ENCODE measurements at regions not wholly inside any gene's neighbourhood (a gene's known extent, or its start where the extent isn't known, plus 50 kb on each side); places are given as distances from the start of the nearest gene placed in this dataset.
"Not testable (repeated sequence)": the region's sequence is repeated elsewhere in the genome, so short reads cannot be mapped to it uniquely, and the experiment has no call there.

DNA sequence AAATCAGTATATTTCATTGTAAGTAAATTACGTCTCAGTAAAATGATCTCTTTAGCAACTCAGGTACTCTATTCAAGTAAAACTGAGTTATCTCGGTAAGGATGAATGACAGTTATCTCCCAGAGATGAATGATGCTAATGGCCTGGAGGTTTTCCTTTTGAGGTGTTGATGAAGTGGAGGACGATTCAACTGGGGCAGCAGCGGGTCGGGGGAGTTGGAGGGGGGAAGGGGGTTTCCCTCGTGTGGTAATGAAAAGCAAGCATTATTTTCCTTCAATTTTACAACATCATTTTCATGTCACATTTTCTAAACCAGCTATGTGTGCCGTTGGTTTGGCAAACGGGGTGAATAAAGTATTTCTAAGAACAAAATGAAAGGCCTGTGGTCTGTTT lies 92.4 kb upstream of the ATXN3L start:
- no peaks in the 10 kb centered on the region for H3K27me3 ChIP-seq (ENCODE audit: control insufficient read depth, insufficient read depth, low read length, poor library complexity, severe bottlenecking)
- 0 to 11% methylated on average over 1 to 3 of the region's 8 CpGs for WGBS, 2 experiments
- H3K4me1 ChIP-seq (ENCODE audit: control insufficient read depth, insufficient read depth, low read length), result no peaks in the 10 kb centered on the region
- no peaks in the 10 kb centered on the region for H3K36me3 ChIP-seq (ENCODE audit: control insufficient read depth, insufficient read depth, low read length)
- no peak overlapping the region for H3K27ac ChIP-seq (ENCODE audit: insufficient read depth, low read depth, low read length, poor library complexity, severe bottlenecking)
- H3K4me3 ChIP-seq (ENCODE audit: insufficient read depth, low read depth, low read length), result no peak overlapping the region
- H3K9me3 ChIP-seq (ENCODE audit: control insufficient read depth, low read length), result no peaks in the 10 kb centered on the region

DNA sequence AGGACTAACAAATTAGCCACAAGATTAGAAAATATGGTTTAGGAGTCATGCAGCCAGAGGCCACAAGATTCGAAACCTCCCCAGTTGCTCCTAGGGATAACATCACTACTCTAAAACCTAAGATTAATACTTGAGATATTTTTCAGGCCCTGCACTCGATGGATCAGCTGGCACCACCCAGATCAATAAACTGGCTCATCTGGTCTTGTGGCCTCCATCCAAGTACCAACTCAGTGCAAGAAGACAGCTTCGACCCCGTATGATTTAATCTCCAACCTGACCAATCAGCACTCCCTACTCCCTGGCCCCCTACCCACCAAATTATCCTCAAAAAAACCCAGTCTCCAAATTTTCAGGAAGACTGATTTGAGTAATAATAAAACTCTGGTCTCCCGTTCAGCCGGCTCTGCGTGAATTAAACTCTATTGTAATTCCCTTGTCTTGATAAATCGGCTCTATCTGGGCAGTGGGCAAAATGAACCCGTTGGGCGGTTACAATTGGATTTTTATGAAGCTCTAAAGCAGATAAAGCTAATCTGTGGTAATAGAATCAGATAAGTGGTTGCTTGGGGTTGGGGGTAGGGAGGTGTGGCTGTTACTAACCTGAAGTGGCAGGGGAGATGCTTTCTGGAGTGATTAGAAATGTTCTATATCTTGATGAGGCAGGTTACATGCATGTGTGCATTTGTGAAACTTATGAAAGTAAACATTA lies 91.8 kb upstream of the ATXN3L start:
- Histone ChIP-seq H3K36me3 (ENCODE audit: control insufficient read depth, insufficient read depth, low read length) (no peaks in the 10 kb centered on the region), H3K9me3 (ENCODE audit: control insufficient read depth, low read length) (no peaks in the 10 kb centered on the region), H3K4me3 (ENCODE audit: insufficient read depth, low read depth, low read length) (no peak overlapping the region), H3K27me3 (ENCODE audit: control insufficient read depth, insufficient read depth, low read length, poor library complexity, severe bottlenecking) (no peaks in the 10 kb centered on the region), H3K4me1 (ENCODE audit: control insufficient read depth, insufficient read depth, low read length) (no peaks in the 10 kb centered on the region), H3K27ac (ENCODE audit: insufficient read depth, low read depth, low read length, poor library complexity, severe bottlenecking) (no peak overlapping the region)
- 33 to 36% methylated on average over 10 of the region's 10 CpGs for WGBS, 2 experiments

DNA sequence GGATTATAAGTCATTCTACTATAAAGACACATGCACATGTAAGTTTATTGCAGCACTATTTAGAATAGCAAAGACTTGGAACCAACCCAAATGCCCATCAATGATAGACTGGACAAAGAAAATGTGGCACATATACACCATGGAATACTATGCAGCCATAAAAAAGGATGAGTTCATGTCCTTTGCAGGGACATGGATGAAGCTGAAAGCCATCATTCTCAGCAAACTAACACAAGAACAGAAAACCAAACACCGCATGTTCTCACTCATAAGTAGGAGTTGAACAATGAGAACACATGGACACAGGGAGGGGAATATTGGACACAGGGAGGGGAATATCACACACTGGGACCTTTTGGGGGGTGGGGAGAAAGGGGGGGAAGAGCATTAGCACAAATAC lies 88.7 kb upstream of the ATXN3L start:
- WGBS, 2 experiments, result no CpG with 5 or more reads among the region's 1 CpG
- H3K9me3 ChIP-seq (ENCODE audit: control insufficient read depth, low read length), result not testable (repeated sequence)

DNA sequence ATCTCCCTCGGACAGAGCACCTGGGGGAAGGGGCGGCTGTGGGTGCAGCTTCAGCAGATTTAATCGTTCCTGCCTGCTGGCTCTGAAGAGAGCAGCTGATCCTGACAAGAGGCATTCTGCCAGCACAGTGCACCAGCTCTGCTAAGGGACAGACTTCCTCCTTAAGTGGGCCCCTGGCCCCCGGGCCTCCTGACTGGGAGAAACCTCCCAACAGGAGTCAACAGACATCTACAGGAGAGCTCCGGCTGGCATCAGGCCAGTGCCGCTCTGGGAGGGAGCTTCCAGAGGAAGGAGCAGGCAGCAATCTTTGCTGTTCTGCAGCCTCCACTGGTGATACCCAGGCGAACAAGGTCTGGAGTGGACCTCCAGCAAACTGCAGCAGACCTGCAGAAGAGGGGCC lies 84.9 kb upstream of the ATXN3L start:
- not testable (repeated sequence) for H3K9me3 ChIP-seq (ENCODE audit: control insufficient read depth, low read length); H3K27me3 ChIP-seq (ENCODE audit: control insufficient read depth, insufficient read depth, low read length, poor library complexity, severe bottlenecking); H3K4me3 ChIP-seq (ENCODE audit: insufficient read depth, low read depth, low read length); H3K27ac ChIP-seq (ENCODE audit: insufficient read depth, low read depth, low read length, poor library complexity, severe bottlenecking); H3K4me1 ChIP-seq (ENCODE audit: control insufficient read depth, insufficient read depth, low read length); H3K36me3 ChIP-seq (ENCODE audit: control insufficient read depth, insufficient read depth, low read length)
- 62 to 77% methylated on average over 6 to 7 of the region's 7 CpGs for WGBS, 2 experiments

More for the DNA sequence above, 88.7 kb upstream of the ATXN3L start:
- H3K4me1 ChIP-seq (ENCODE audit: control insufficient read depth, insufficient read depth, low read length); H3K27me3 ChIP-seq (ENCODE audit: control insufficient read depth, insufficient read depth, low read length, poor library complexity, severe bottlenecking); H3K4me3 ChIP-seq (ENCODE audit: insufficient read depth, low read depth, low read length); H3K36me3 ChIP-seq (ENCODE audit: control insufficient read depth, insufficient read depth, low read length); H3K27ac ChIP-seq (ENCODE audit: insufficient read depth, low read depth, low read length, poor library complexity, severe bottlenecking): not testable (repeated sequence)

DNA sequence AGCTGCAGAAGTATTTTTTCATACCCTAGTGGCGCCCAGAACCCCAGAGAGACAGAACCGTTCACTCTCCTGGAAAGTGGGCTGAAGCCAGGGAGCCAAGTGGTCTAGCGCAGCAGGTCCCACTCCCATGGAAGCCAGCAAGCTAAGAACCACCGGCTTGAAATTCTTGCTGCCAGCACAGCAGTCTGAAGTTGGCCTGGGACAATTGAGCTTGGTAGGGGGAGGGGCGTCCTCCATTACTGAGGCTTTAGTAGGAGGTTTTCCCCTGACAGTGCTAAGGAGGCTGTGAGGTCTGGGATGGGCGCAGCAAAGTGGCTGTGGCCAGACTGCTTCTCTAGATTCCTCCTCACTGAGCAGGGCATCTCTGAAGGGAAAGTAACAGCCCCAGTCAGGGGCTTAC lies 84.5 kb upstream of the ATXN3L start:
- H3K36me3 ChIP-seq (ENCODE audit: control insufficient read depth, insufficient read depth, low read length), result no peaks in the 10 kb centered on the region
- no peaks in the 10 kb centered on the region for H3K27me3 ChIP-seq (ENCODE audit: control insufficient read depth, insufficient read depth, low read length, poor library complexity, severe bottlenecking)
- WGBS, 2 experiments, result 76 to 78% methylated on average over 6 of the region's 6 CpGs
- H3K4me3 ChIP-seq (ENCODE audit: insufficient read depth, low read depth, low read length), result no peak overlapping the region
- H3K4me1 ChIP-seq (ENCODE audit: control insufficient read depth, insufficient read depth, low read length), result no peaks in the 10 kb centered on the region
- H3K9me3 ChIP-seq (ENCODE audit: control insufficient read depth, low read length), result no peaks in the 10 kb centered on the region
- H3K27ac ChIP-seq (ENCODE audit: insufficient read depth, low read depth, low read length, poor library complexity, severe bottlenecking), result no peak overlapping the region

DNA sequence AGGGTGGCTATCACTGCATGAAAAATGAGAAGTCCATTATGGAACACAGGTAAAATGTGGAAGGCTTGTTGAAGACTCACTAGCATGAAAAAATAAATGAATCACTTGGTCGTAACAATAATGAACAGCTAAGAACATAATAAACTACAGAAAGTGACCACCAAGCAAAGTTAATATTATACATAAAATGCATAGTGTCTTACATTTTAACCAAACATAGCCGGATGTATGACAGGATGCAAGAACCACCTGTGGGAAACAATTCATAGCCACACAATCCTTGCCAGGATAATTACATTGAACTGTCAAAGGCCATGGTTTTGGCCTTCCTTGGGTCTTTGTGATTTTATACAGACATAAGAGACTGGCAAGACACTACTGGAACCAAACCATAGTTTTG lies 81.9 kb upstream of the ATXN3L start:
- WGBS, 2 experiments, result 90% methylated on average over 1 of the region's 2 CpGs; no CpG with 5 or more reads in 1 of the 2 experiments
- Histone ChIP-seq H3K36me3 (ENCODE audit: control insufficient read depth, insufficient read depth, low read length) (no peaks in the 10 kb centered on the region), H3K4me1 (ENCODE audit: control insufficient read depth, insufficient read depth, low read length) (no peaks in the 10 kb centered on the region), H3K9me3 (ENCODE audit: control insufficient read depth, low read length) (no peaks in the 10 kb centered on the region), H3K4me3 (ENCODE audit: insufficient read depth, low read depth, low read length) (no peak overlapping the region), H3K27me3 (ENCODE audit: control insufficient read depth, insufficient read depth, low read length, poor library complexity, severe bottlenecking) (no peaks in the 10 kb centered on the region), H3K27ac (ENCODE audit: insufficient read depth, low read depth, low read length, poor library complexity, severe bottlenecking) (no peak overlapping the region)

DNA sequence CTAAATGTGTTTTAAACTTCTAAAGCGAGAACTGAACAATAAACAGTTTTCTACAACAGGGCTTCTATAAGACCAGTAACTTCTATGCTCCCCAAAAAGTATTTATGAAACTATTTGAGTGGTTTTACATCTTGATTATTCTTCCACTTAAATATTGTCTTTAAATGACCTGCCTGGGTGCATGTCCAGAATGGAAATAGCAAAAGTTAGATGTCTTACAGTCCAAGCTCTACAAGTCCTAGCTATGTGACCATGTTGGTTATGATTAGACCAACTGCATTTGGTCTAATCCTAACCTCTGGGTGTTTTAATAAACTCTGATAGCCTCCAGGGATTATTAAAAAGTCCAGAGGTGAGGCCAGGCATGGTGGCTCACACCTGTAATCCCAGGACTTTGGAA lies 79.0 kb upstream of the ATXN3L start:
- no peak overlapping the region for H3K4me3 ChIP-seq (ENCODE audit: insufficient read depth, low read depth, low read length)
- no peaks in the 10 kb centered on the region for H3K27me3 ChIP-seq (ENCODE audit: control insufficient read depth, insufficient read depth, low read length, poor library complexity, severe bottlenecking)
- H3K4me1 ChIP-seq (ENCODE audit: control insufficient read depth, insufficient read depth, low read length), result no peaks in the 10 kb centered on the region
- 89% methylated on average over 1 of the region's 1 CpG; no CpG with 5 or more reads in 1 of the 2 experiments for WGBS, 2 experiments
- H3K9me3 ChIP-seq (ENCODE audit: control insufficient read depth, low read length), result no peaks in the 10 kb centered on the region
- H3K27ac ChIP-seq (ENCODE audit: insufficient read depth, low read depth, low read length, poor library complexity, severe bottlenecking), result no peak overlapping the region
- no peaks in the 10 kb centered on the region for H3K36me3 ChIP-seq (ENCODE audit: control insufficient read depth, insufficient read depth, low read length)

DNA sequence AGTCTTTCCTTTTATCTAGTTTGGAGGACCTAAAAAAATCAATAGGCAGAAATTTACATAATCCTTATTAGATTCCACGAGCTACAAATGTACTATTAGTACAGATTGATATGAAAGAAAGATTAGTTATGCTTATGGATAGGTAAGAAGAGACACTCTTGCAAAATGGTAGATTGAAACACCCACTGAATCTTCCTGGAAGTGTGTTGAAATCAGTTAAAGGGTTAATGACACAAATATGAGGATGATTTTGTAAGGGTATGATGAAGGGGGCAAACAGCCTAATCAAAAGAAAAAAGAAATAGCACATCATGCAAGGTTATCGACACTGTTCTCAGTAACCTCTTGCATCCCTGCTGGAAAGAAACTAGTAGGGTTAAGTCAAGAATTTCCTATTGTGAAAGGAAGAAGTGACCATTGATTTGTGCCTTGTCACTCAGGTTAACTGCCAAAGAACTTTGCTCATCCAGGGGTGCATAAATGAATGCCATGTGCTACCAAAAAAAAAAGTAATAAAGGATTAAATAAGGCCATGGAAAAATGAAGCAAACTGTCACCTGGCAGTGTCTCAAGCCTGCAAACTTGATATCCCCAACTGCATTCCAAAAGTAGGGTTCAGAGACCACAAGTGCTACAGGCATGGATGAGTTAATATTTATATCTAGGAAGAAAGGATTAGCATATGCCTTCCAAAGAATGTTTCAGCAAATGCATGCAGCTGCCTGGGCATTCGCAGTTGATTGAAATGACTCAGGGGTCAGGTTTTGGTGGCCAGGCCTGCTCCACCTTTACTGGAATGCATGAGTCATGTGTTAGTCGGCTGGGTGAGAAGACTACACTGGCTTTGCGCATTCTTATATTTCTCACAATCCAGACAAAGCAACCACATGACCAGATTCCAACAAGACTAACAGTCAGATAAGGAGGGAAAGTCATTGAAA lies 78.3 kb upstream of the ATXN3L start:
- no peak overlapping the region for H3K27ac ChIP-seq (ENCODE audit: insufficient read depth, low read depth, low read length, poor library complexity, severe bottlenecking)
- WGBS, 2 experiments, result 77 to 78% methylated on average over 2 to 5 of the region's 5 CpGs
- H3K9me3 ChIP-seq (ENCODE audit: control insufficient read depth, low read length), result no peaks in the 10 kb centered on the region
- no peaks in the 10 kb centered on the region for H3K27me3 ChIP-seq (ENCODE audit: control insufficient read depth, insufficient read depth, low read length, poor library complexity, severe bottlenecking)
- H3K4me3 ChIP-seq (ENCODE audit: insufficient read depth, low read depth, low read length), result no peak overlapping the region
- no peaks in the 10 kb centered on the region for H3K4me1 ChIP-seq (ENCODE audit: control insufficient read depth, insufficient read depth, low read length)
- H3K36me3 ChIP-seq (ENCODE audit: control insufficient read depth, insufficient read depth, low read length), result no peaks in the 10 kb centered on the region

DNA sequence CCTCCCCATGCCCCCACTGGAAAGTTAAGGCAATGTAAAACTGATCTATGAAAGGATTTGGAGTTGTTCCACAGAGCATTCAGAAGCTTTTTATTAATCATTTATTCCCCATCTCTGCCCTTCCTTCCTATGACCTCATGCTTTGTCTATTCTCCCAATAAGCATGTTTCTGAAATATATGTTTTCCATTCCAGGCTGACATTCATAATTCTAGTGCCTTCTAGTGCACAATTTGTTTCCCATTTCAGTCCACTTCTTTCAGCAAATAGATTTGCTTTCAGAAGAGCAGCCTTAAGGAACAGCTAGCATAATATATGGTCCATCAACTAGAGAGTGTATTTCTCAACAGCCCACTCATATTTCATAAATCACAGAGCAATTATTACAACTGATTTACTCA lies 77.1 kb upstream of the ATXN3L start:
- no peaks in the 10 kb centered on the region for H3K36me3 ChIP-seq (ENCODE audit: control insufficient read depth, insufficient read depth, low read length)
- H3K27me3 ChIP-seq (ENCODE audit: control insufficient read depth, insufficient read depth, low read length, poor library complexity, severe bottlenecking), result no peaks in the 10 kb centered on the region
- no peaks in the 10 kb centered on the region for H3K4me1 ChIP-seq (ENCODE audit: control insufficient read depth, insufficient read depth, low read length)
- H3K27ac ChIP-seq (ENCODE audit: insufficient read depth, low read depth, low read length, poor library complexity, severe bottlenecking), result no peak overlapping the region
- H3K4me3 ChIP-seq (ENCODE audit: insufficient read depth, low read depth, low read length), result no peak overlapping the region
- no peaks in the 10 kb centered on the region for H3K9me3 ChIP-seq (ENCODE audit: control insufficient read depth, low read length)

DNA sequence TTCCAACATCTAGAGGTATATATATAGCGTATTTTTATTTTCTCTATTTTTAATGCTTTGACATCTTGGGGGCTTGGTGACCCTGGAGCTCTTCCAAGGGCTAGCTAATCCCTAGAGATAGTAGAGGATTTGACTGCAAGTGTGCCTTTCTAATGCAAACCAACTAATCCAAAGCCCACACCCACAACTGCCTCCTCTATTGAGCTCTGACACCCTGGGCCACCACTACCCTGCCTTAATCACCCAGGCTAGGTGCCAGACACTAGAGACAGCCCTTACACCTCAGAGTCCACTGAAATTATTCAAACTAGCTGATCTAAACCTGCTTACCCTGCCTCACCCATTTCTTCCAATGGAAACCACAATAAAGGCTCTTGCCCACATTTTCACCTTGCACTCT lies 69.6 kb upstream of the ATXN3L start:
- peaks cover 5% of the 10 kb centered on the region for H3K4me1 ChIP-seq (ENCODE audit: control insufficient read depth, insufficient read depth, low read length)
- no peak overlapping the region for H3K4me3 ChIP-seq (ENCODE audit: insufficient read depth, low read depth, low read length)
- no peaks in the 10 kb centered on the region for H3K27me3 ChIP-seq (ENCODE audit: control insufficient read depth, insufficient read depth, low read length, poor library complexity, severe bottlenecking)
- no peak overlapping the region for H3K27ac ChIP-seq (ENCODE audit: insufficient read depth, low read depth, low read length, poor library complexity, severe bottlenecking)
- H3K9me3 ChIP-seq (ENCODE audit: control insufficient read depth, low read length), result no peaks in the 10 kb centered on the region
- WGBS, 2 experiments, result no CpG with 5 or more reads among the region's 1 CpG
- no peaks in the 10 kb centered on the region for H3K36me3 ChIP-seq (ENCODE audit: control insufficient read depth, insufficient read depth, low read length)

All from ectodermal cell (in vitro differentiated cells).